ENCODE measurements at regions not wholly inside any gene's neighbourhood (a gene's known extent, or its start where the extent isn't known, plus 50 kb on each side); places are given as distances from the start of the nearest gene placed in this dataset.
"Not testable (repeated sequence)": the region's sequence is repeated elsewhere in the genome, so short reads cannot be mapped to it uniquely, and the experiment has no call there.

DNA sequence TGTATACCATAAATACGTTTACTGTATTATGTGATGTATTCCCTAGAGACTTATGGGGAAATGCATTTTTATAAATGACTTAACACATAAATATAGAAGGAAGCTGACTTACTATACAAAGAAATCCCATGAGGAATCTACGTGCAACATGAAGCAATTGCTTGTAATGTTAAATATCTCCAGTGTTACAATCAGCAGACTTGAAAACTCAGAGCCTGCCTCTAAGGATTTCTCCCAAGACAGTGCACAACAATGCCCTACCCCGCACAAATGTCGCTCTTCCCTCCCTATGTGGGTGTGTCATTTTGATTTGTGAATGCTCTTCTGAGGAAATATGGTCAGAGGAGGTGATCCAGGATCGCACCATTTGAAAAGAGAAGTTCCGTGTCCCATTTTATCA is 629.0 kb downstream of the NR2F2 start:
- DNase-seq, result no peak

GRCh38 chr15:96960711-96961480 is 630.4 kb downstream of the NR2F2 start:
- no peak for DNase-seq

GRCh38 chr15:96966554-96966953 is 636.1 kb downstream of the NR2F2 start:
- DNase-seq, result no peak

DNA sequence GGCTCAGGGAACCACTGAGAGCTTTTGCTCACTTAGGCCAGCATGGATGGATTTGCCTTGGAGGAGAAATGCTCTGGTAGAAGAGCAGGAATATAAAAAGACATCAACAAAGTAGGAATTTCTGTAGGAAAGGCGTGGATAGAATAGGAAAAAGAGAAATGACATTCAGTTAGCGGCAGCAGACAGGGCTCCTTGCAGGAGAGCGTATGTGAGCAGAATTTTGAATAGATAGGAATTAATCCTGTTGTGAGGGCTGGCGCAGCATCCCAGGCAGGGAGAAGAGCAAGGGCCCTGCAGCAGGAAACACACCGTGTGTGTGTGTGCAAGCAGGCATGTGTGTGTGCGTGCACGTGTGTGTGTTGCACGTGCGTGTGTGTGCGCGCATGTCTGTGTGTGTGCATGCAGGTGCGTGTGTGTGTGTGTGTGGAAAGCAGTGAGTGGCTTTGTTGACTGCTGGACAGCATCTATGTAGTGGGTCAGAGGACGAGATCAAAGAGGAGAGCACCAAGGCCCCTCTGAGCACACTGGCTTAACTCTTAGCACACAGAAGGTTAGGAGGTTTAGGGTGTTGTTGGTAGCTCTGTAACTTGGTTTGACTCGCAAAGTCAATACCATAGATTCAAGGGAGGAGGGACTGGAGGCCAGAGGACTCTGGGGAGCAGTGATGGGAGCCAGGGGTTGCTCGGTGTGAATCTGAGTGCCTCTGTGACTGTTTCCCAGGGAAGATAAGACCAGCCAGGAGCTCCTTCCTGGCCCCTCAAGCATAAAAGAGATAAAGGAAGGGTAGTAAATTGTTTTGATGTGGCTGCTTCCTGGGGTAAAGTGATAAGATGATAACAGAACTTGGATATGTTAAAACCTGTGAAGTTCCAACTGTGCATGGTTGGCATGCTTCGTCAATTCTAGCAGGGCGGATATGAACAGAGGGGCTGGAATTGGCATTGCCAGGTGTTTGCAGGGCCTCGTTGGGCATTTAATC is 639.5 kb downstream of the NR2F2 start:
- no peak for DNase-seq

- no peak for DNase-seq
Measured at GRCh38 chr15:96972201-96972600, 641.7 kb downstream of the NR2F2 start.

DNA sequence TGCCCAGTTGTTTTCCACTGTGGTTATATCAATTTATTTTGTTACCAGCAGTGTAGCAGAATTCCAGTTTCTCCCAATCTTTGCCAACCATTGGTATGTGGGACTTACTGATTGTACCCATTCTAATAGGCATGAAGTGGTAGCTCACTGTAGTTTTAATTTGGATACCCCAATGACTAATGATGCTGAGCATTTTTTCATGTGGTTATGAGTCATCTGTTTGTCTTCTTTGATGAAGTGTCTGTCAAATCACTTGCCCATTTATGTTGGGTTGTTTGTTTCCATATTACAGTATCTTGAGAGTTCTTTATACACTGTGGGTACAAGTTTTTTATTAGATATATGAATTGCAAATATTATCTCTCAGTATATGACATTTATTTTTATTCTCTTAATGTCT is 644.3 kb downstream of the NR2F2 start:
- no peak for DNase-seq

- DNase-seq, result no peak
Measured at GRCh38 chr15:96977886-96978285, 647.4 kb downstream of the NR2F2 start.

DNA sequence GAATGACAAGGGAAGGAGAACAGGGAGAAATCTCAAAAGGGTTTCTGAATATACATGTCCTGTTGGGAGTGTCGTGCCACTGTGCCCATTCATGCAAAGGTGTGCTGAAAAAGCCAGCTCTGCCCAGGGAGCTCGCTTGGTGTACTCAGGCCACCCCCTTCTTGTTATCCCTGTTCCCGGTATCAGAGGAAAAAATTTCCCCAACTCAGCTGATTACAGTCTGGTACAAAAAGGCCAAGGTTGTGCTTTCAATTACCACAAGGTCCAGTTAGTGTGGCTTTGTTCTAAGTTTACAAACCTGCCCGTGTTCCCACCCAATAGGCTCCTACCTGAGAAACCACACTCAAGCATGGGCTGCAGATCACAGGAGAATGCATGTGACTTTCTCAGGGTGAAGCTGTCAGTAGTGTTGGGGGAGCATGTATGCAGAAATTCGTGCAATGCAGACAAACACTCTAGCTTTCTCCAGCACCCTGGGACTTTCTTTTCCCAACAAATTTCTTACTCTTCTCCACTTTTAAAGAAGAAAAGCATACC is 648.5 kb downstream of the NR2F2 start:
- DNase-seq, result no peak

DNA sequence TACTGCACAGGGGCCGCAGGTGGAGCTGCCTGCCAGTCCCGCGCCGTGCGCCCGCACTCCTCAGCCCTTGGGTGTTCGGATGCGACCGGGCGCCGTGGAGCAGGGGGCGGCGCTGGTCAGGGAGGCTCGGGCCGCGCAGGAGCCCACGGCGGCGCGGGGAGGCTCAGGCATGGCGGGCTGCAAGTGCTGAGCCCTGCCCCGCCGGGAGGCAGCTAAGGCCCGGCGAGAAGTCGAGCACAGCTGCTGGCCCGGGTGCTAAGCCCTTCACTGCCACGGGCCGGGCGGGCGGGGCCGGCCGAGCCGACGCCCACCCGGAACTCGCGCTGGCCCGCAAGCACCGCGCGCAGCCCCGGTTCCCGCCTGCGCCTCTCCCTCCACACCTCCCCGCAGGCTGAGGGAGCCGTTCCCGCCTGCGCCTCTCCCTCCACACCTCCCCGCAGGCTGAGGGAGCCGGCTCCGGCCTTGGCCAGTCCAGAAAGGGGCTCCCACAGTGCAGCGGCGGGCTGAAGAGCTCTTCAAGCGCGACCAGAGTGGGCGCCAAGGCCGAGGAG is 653.7 kb downstream of the NR2F2 start:
- DNase-seq, result not testable (repeated sequence)

GRCh38 chr15:96992817-96993216 is 662.3 kb downstream of the NR2F2 start:
- no peak for DNase-seq

DNA sequence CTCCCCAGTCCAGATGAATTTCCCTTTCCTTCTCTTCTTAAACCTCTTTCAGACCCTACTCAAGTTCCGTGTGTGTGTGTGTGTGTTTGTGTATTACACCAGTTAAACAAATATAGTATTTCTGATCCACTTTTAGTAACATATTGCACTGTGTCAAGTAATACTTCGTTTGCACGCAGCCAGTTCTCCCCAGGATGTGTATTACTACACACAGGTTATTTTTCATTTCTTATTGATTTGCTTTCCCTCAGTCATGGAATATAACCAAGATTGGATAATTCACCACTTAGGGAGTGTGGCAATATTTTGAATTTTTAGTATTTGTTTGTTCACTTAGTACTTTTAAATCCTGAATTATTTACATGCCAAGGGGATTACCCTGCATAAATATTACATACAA is 667.0 kb downstream of the NR2F2 start:
- DNase-seq, result no peak

DNA sequence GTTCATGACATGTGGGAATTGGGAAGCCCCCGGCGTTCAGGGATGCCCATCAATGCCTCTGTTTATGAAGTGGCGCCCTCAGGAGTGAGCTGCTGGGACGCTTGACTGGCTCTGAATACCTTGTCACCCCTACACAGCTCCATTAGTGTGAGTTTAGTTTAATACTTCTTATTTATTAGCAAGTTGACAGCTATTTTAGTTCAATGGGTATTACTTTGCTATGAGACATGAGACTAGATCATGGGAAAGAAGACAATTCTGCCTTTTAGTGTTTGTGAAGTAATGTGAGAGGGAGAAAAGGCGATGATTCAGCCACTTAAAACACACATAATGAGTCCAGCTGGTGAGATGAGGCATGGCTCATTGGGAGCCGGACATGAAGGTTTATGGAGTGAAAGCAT is 678.5 kb downstream of the NR2F2 start:
- no peak for DNase-seq

- no peak for DNase-seq
Measured at GRCh38 chr15:97012986-97013385, 682.5 kb downstream of the NR2F2 start.

DNA sequence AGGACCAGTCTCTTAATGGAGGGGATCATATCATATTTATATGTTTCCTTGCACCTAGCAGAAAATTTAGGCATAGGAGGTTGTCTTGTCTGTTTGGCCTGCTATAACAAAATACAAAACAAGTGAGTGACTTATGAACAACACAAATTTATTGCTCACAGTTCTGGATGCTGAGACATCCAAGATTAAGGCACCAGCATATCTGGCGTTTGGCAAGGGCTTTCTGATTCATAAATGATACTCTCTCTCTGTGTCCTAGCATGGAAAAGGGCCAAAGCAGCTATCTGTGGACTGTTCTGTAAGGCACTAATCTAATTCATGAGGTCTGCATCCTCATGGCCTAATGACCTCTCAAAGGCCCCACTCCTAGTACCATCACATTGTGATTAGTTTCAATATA is 683.0 kb downstream of the NR2F2 start:
- DNase-seq, result no peak

GRCh38 chr15:97014001-97014400 is 683.5 kb downstream of the NR2F2 start:
- no peak for DNase-seq

- no peak for DNase-seq
Measured at GRCh38 chr15:97023488-97023844, 693.0 kb downstream of the NR2F2 start.

DNA sequence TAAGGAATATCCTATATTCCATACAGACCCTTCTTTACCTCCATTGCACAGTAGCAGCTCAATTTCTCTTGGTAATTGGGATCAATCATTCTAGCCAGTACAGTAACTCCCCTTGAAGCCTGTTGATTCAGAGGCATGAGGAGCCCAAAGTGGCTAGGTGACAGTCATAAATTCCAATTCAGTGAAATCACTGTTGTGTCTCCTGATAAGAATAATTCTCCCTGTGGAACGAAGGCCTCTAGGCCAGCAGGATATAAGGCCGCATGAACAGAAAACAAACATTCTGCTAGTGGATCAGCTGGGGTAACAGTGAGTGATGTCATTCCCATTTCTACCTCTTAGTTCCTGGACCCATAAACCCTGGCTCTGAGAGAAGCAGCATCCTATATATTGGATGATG is 696.3 kb downstream of the NR2F2 start:
- no peak for DNase-seq

DNA sequence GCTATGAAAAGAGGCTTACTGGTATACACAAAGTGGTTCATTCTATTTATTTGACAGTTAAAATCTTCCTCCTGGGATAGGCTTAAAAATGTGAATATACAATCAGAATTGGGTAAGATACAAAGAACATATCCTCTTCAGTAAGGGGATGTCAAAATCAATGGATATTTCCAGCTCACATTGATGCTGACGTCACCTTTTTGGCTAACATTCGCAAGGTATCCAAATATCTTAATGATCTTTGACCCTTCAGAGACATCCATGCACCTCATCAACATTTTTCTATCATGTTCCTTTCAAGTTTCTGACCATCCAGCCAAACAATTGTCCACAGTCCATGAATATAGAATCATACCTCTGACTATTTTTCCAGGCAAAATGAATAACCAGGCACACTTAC is 697.3 kb downstream of the NR2F2 start:
- no peak for DNase-seq

DNA sequence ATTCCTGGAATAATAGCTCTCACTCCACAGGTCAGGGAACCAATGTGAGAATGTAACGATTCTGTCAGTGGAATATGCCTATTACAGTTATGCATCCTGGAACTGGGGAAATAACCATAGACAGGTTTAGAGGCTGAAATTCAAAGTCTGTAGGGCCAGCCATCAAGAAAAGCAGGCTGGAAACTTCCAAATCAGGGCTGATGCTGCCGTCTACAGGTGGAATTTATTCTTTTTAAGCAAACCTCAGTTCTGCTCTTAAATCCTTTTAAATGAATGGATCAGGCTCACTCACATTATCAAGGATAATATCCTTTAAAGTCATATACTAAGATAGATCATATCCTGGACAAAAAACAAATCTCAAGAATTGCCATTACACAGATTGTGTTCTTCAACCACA is 699.8 kb downstream of the NR2F2 start:
- no peak for DNase-seq

DNA sequence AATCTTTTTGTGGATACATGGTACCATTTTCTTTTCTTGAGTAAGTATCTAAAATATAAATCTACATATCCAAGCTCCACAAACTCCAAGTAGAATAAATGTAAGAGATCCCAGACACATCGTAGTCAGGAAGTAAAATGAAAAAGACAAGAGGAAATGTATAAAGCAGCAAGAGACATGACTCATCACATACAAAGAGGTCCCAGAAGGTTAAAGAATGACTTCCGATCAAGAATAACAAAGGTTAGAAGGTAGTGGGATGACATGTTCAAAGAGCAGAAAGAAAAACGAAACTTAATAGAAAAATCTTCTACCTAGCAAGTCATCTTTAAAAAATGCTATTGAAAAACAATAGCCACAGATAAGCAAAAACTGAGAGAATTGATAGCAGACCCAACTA is 705.8 kb downstream of the NR2F2 start:
- DNase-seq, result no peak

GRCh38 chr15:97037080-97037479 is 706.6 kb downstream of the NR2F2 start:
- DNase-seq, result no peak

DNA sequence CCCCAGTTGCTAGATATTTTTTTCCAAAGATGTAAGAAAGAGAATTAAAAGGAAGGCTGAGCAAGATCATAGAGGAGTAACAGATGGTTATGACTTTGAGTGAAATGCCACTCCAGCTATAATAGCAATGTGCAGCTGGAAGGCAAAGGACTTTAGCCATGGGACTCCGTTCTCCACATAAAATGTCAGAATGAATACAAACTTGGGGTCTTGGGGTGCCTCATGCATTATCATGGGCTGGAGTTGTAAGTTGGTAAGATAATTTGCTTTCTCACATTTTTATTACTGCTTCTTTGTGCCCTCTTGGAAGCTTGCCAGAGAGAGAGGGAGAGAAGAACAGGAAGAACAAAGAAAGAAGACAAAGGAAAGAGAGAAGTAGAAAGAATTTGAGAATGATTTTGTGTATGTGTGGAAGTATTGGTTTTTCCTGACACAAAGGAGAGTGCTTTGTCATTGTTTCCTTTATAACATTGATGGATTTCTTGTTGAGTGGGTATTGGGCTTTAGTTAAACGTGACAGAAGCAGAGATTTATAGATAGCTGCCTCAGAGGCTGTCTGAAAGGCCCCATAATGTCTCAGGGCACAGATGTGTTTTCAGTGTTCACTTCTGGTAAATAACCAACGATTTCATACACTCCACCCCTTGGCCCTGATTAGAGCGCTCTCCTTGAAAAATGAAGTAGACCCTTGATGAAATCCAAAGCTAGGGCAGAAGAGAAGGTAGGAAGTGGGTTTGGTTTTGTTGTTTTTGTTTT is 715.3 kb downstream of the NR2F2 start:
- no peak for DNase-seq

GRCh38 chr15:97052513-97052912 is 722.0 kb downstream of the NR2F2 start:
- no peak for DNase-seq

Measured in activated CD4-positive, alpha-beta T cell treated with anti-CD3 and anti-CD28 coated beads for 48 hours (primary cell).